ENCODE measurements at regions not wholly inside any gene's neighbourhood (a gene's known extent, or its start where the extent isn't known, plus 50 kb on each side); places are given as distances from the start of the nearest gene placed in this dataset.
"Not testable (repeated sequence)": the region's sequence is repeated elsewhere in the genome, so short reads cannot be mapped to it uniquely, and the experiment has no call there.

DNA sequence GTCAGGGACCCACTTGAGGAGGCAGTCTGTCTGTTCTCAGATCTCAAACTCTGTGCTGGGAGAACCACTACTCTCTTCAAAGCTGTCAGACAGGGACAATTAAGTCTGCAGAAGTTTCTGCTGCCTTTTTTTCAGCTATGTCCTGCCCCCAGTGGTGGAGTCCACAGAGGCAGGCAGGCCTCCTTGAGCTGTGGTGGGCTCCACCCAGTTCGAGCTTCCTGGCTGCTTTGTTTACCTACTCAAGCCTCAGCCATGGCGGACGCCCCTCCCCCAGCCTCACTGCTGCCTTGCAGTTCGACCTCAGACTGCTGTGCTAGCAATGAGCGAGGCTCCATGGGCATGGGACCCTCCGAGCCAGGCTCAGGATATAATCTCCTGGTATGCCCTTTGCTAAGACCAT, 89.3 kb downstream of the ZIC4 start:
- not testable (repeated sequence) for H3K27me3 ChIP-seq (ENCODE audit: control insufficient read depth in 3 of 3, insufficient read depth in 3 of 3, low read depth in 1 of 3, low read length in 3 of 3); H4K8ac ChIP-seq (ENCODE audit: low read depth, low read length); H2BK5ac ChIP-seq (ENCODE audit: low read length); H3K27ac ChIP-seq (replicated peaks; ENCODE audit: low read length); H2AK5ac ChIP-seq (ENCODE audit: low read depth, low read length); H3K14ac ChIP-seq (ENCODE audit: low read length); H3K18ac ChIP-seq (ENCODE audit: low read length); H3K79me1 ChIP-seq (ENCODE audit: low read depth, low read length); H3K9ac ChIP-seq (ENCODE audit: low read depth, low read length, poor library complexity); H3K36me3 ChIP-seq (replicated peaks in 1 of 2; ENCODE audit: control insufficient read depth in 2 of 2, insufficient read depth in 2 of 2, low read length in 2 of 2); H2BK120ac ChIP-seq (ENCODE audit: low read depth, low read length); H3K4me3 ChIP-seq (ENCODE audit: low read length in 2 of 2); H4K91ac ChIP-seq (ENCODE audit: low read depth, low read length, poor library complexity); H2BK15ac ChIP-seq (ENCODE audit: low read length); H3K4me1 ChIP-seq (ENCODE audit: control insufficient read depth in 2 of 2, insufficient read depth in 1 of 2, low read depth in 1 of 2, low read length in 2 of 2); H3K4me2 ChIP-seq (ENCODE audit: insufficient read depth, low read length, poor library complexity, severe bottlenecking); H3K4ac ChIP-seq (ENCODE audit: low read length); H3K9me3 ChIP-seq (replicated peaks in 1 of 2; ENCODE audit: control insufficient read depth in 2 of 2, insufficient read depth in 1 of 2, low read depth in 1 of 2, low read length in 2 of 2); DNase-seq (ENCODE audit: low spot score); H3K23ac ChIP-seq (ENCODE audit: low read depth, low read length, poor library complexity); H2BK12ac ChIP-seq (ENCODE audit: low read length)
- H2AFZ ChIP-seq (ENCODE audit: low read length), result peak overlapping the region; percentile 17
- no CpG with 5 or more reads among the region's 6 CpGs for WGBS, 2 donors (ENCODE audit: extremely low coverage in 2 of 2, insufficient read length in 2 of 2, insufficient replicate concordance in 1 of 2)

DNA sequence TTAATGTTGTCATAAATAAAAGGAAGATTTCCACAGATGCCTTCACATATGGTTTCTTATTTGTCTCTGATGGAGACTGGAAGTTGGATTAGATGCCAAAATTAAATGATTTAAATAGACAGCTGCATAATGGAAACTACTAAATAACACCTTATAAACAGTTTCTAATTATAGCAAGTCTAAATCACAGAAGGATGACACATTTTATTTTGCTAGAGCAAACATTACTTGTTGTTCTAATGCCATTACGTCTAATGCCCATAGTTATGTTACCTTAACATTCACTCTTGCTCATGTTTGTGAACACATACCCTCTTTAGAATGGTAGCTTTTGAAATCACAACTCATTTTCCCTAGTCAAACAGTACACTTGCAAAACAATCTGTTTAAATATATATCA, 92.8 kb downstream of the ZIC4 start:
- H2BK120ac ChIP-seq (ENCODE audit: low read depth, low read length), result no peak overlapping the region
- no peak overlapping the region for H2BK15ac ChIP-seq (ENCODE audit: low read length)
- peaks cover 2% of the 10 kb centered on the region for H3K79me1 ChIP-seq (ENCODE audit: low read depth, low read length)
- no peak overlapping the region for H3K14ac ChIP-seq (ENCODE audit: low read length)
- no peaks in the 10 kb centered on the region for H3K36me3 ChIP-seq (replicated peaks in 1 of 2; ENCODE audit: control insufficient read depth in 2 of 2, insufficient read depth in 2 of 2, low read length in 2 of 2)
- no peak overlapping the region for H3K23ac ChIP-seq (ENCODE audit: low read depth, low read length, poor library complexity)
- H2AFZ ChIP-seq (ENCODE audit: low read length), result no peak overlapping the region
- no peak overlapping the region for H2AK5ac ChIP-seq (ENCODE audit: low read depth, low read length)
- no peak overlapping the region for H3K4me2 ChIP-seq (ENCODE audit: insufficient read depth, low read length, poor library complexity, severe bottlenecking)
- no peak overlapping the region for H2BK12ac ChIP-seq (ENCODE audit: low read length)
- H3K4me1 ChIP-seq (ENCODE audit: control insufficient read depth in 2 of 2, insufficient read depth in 1 of 2, low read depth in 1 of 2, low read length in 2 of 2), result no peaks in the 10 kb centered on the region
- no CpG with 5 or more reads among the region's 1 CpG for WGBS, 2 donors (ENCODE audit: extremely low coverage in 2 of 2, insufficient read length in 2 of 2, insufficient replicate concordance in 1 of 2)
- H2BK5ac ChIP-seq (ENCODE audit: low read length), result no peak overlapping the region
- no peak overlapping the region for H3K4ac ChIP-seq (ENCODE audit: low read length)
- no peak overlapping the region for H3K27ac ChIP-seq (replicated peaks; ENCODE audit: low read length)
- H3K9me3 ChIP-seq (replicated peaks in 1 of 2; ENCODE audit: control insufficient read depth in 2 of 2, insufficient read depth in 1 of 2, low read depth in 1 of 2, low read length in 2 of 2), result no peaks in the 10 kb centered on the region
- no peak overlapping the region for H3K18ac ChIP-seq (ENCODE audit: low read length)
- H3K9ac ChIP-seq (ENCODE audit: low read depth, low read length, poor library complexity), result no peak overlapping the region
- H4K8ac ChIP-seq (ENCODE audit: low read depth, low read length), result no peak overlapping the region
- DNase-seq (ENCODE audit: low spot score), result no peak
- no peak overlapping the region for H4K91ac ChIP-seq (ENCODE audit: low read depth, low read length, poor library complexity)
- no peaks in the 10 kb centered on the region for H3K27me3 ChIP-seq (ENCODE audit: control insufficient read depth in 3 of 3, insufficient read depth in 3 of 3, low read depth in 1 of 3, low read length in 3 of 3)
- no peak overlapping the region for H3K4me3 ChIP-seq (ENCODE audit: low read length in 2 of 2)

DNA sequence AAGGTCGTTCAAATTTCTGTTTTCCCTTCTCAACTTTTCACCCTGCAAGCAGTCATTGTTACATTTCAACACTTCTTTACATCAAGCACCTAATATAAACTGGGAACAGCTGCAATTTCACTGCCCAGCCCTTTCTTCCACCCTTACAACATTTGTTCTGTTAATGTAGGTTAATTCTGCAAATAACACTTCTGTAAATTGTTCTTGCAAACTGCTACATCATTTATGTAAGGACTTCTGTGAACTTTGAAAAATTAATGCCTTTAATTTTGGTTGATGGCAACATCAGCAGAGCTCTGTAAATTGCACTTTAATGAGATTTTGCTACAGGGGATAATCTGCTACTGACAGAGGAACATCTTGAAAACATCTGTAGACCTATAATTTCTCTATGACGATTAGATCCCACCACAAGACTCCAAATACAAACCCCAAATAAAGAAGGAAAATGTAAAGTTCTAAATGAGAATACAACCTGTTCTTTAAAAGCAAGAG, 93.5 kb downstream of the ZIC4 start:
- no peak overlapping the region for H2AFZ ChIP-seq (ENCODE audit: low read length)
- no peak overlapping the region for H4K8ac ChIP-seq (ENCODE audit: low read depth, low read length)
- no peak overlapping the region for H2BK12ac ChIP-seq (ENCODE audit: low read length)
- H2BK120ac ChIP-seq (ENCODE audit: low read depth, low read length), result no peak overlapping the region
- no peak for DNase-seq (ENCODE audit: low spot score)
- H3K4me3 ChIP-seq (ENCODE audit: low read length in 2 of 2), result no peak overlapping the region
- H3K23ac ChIP-seq (ENCODE audit: low read depth, low read length, poor library complexity), result no peak overlapping the region
- H3K79me1 ChIP-seq (ENCODE audit: low read depth, low read length), result no peaks in the 10 kb centered on the region
- H2AK5ac ChIP-seq (ENCODE audit: low read depth, low read length), result no peak overlapping the region
- H3K4ac ChIP-seq (ENCODE audit: low read length), result no peak overlapping the region
- no peak overlapping the region for H4K91ac ChIP-seq (ENCODE audit: low read depth, low read length, poor library complexity)
- H3K9me3 ChIP-seq (replicated peaks in 1 of 2; ENCODE audit: control insufficient read depth in 2 of 2, insufficient read depth in 1 of 2, low read depth in 1 of 2, low read length in 2 of 2), result no peaks in the 10 kb centered on the region
- H3K4me1 ChIP-seq (ENCODE audit: control insufficient read depth in 2 of 2, insufficient read depth in 1 of 2, low read depth in 1 of 2, low read length in 2 of 2), result no peaks in the 10 kb centered on the region
- H2BK15ac ChIP-seq (ENCODE audit: low read length), result no peak overlapping the region
- no peak overlapping the region for H2BK5ac ChIP-seq (ENCODE audit: low read length)
- no peak overlapping the region for H3K27ac ChIP-seq (replicated peaks; ENCODE audit: low read length)
- H3K9ac ChIP-seq (ENCODE audit: low read depth, low read length, poor library complexity), result no peak overlapping the region
- no peak overlapping the region for H3K18ac ChIP-seq (ENCODE audit: low read length)
- no CpG with 5 or more reads among the region's 2 CpGs for WGBS, 2 donors (ENCODE audit: extremely low coverage in 2 of 2, insufficient read length in 2 of 2, insufficient replicate concordance in 1 of 2)
- H3K27me3 ChIP-seq (ENCODE audit: control insufficient read depth in 3 of 3, insufficient read depth in 3 of 3, low read depth in 1 of 3, low read length in 3 of 3), result no peaks in the 10 kb centered on the region
- H3K4me2 ChIP-seq (ENCODE audit: insufficient read depth, low read length, poor library complexity, severe bottlenecking), result no peak overlapping the region
- no peaks in the 10 kb centered on the region for H3K36me3 ChIP-seq (replicated peaks in 1 of 2; ENCODE audit: control insufficient read depth in 2 of 2, insufficient read depth in 2 of 2, low read length in 2 of 2)
- H3K14ac ChIP-seq (ENCODE audit: low read length), result no peak overlapping the region

DNA sequence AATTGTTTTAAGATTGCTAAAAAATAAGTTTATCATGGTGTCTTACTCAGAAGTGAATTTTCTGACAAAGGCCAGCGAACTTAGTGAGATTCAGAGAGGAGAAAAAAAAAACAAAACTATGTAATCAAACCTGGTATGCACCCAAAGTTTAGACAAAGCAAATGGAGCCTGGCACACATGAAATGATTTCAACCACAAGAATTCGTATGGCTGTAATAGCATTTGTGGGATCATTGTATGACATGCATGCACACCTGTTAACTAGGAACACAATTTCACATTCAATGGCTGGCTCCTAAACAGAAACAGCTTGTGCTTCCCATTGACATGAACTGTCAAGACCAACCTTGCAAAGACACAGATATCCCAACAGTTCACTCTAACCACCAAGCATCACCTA, 94.6 kb downstream of the ZIC4 start:
- Histone ChIP-seq H3K36me3 (replicated peaks in 1 of 2; ENCODE audit: control insufficient read depth in 2 of 2, insufficient read depth in 2 of 2, low read length in 2 of 2) (no peaks in the 10 kb centered on the region), H2BK120ac (ENCODE audit: low read depth, low read length) (no peak overlapping the region), H3K4me2 (ENCODE audit: insufficient read depth, low read length, poor library complexity, severe bottlenecking) (no peak overlapping the region), H3K23ac (ENCODE audit: low read depth, low read length, poor library complexity) (no peak overlapping the region), H3K27me3 (ENCODE audit: control insufficient read depth in 3 of 3, insufficient read depth in 3 of 3, low read depth in 1 of 3, low read length in 3 of 3) (no peaks in the 10 kb centered on the region), H3K4me3 (ENCODE audit: low read length in 2 of 2) (no peak overlapping the region), H2AFZ (ENCODE audit: low read length) (no peak overlapping the region), H3K4ac (ENCODE audit: low read length) (no peak overlapping the region), H4K91ac (ENCODE audit: low read depth, low read length, poor library complexity) (no peak overlapping the region), H3K4me1 (ENCODE audit: control insufficient read depth in 2 of 2, insufficient read depth in 1 of 2, low read depth in 1 of 2, low read length in 2 of 2) (no peaks in the 10 kb centered on the region), H2BK12ac (ENCODE audit: low read length) (no peak overlapping the region), H2BK15ac (ENCODE audit: low read length) (no peak overlapping the region), H3K27ac (replicated peaks; ENCODE audit: low read length) (no peak overlapping the region), H2BK5ac (ENCODE audit: low read length) (no peak overlapping the region), H3K79me1 (ENCODE audit: low read depth, low read length) (no peaks in the 10 kb centered on the region), H3K14ac (ENCODE audit: low read length) (no peak overlapping the region), H4K8ac (ENCODE audit: low read depth, low read length) (no peak overlapping the region), H3K9ac (ENCODE audit: low read depth, low read length, poor library complexity) (no peak overlapping the region), H3K9me3 (replicated peaks in 1 of 2; ENCODE audit: control insufficient read depth in 2 of 2, insufficient read depth in 1 of 2, low read depth in 1 of 2, low read length in 2 of 2) (no peaks in the 10 kb centered on the region), H3K18ac (ENCODE audit: low read length) (no peak overlapping the region), H2AK5ac (ENCODE audit: low read depth, low read length) (no peak overlapping the region)
- DNase-seq (ENCODE audit: low spot score), result no peak
- no CpG with 5 or more reads among the region's 2 CpGs for WGBS, 2 donors (ENCODE audit: extremely low coverage in 2 of 2, insufficient read length in 2 of 2, insufficient replicate concordance in 1 of 2)
